ES-I3 (cell line): ENCODE measurements at regions not wholly inside any gene's neighbourhood (a gene's known extent, or its start where the extent isn't known, plus 50 kb on each side); places are given as distances from the start of the nearest gene placed in this dataset.

Experiments
- H3K36me3 ChIP-seq: 2 replicates; pipeline ENCODE4 v1.6.1; 2013; ENCODE audit warnings: mild to moderate bottlenecking, low read length, control low read depth, moderate library complexity; ENCODE audit not compliant: insufficient read depth
- H3K4me1 ChIP-seq: 2 replicates; pipeline ENCODE4 v1.6.1; 2013; ENCODE audit warnings: mild to moderate bottlenecking, control low read depth, low read length; ENCODE audit not compliant: insufficient read depth
- H3K9ac ChIP-seq: 2 replicates; pipeline ENCODE4 v1.6.1; 2013; ENCODE audit warnings: low read depth, mild to moderate bottlenecking, low read length, moderate library complexity
- H3K9me3 ChIP-seq: 2 replicates; pipeline ENCODE4 v1.6.1; 2013; ENCODE audit warnings: mild to moderate bottlenecking, low read length, moderate library complexity; ENCODE audit not compliant: control insufficient read depth, insufficient read depth

- H3K4me1 ChIP-seq: peaks cover 5% of the 10 kb centered on the region; the same call in 1 of the 2 replicates
- no peak overlapping the region for H3K9ac ChIP-seq
- H3K36me3 ChIP-seq: no peaks in the 10 kb centered on the region; the same call in 1 of the 2 replicates
- no peaks in the 10 kb centered on the region for H3K9me3 ChIP-seq
Measured at GRCh38 chr2:60283626-60284025, 269.8 kb downstream of the BCL11A start.

GRCh38 chr2:60282886-60283285 is 270.6 kb downstream of the BCL11A start:
- H3K36me3 ChIP-seq: no peaks in the 10 kb centered on the region; the same call in 1 of the 2 replicates
- H3K9me3 ChIP-seq: no peaks in the 10 kb centered on the region
- H3K9ac ChIP-seq: no peak overlapping the region
- H3K4me1 ChIP-seq: peaks cover 5% of the 10 kb centered on the region; the same call in 1 of the 2 replicates

GRCh38 chr2:60281730-60282129 is 271.7 kb downstream of the BCL11A start:
- H3K9me3 ChIP-seq: no peaks in the 10 kb centered on the region
- no peak overlapping the region for H3K9ac ChIP-seq
- no peaks in the 10 kb centered on the region for H3K36me3 ChIP-seq
- H3K4me1 ChIP-seq: peaks cover 5% of the 10 kb centered on the region; the same call in 1 of the 2 replicates

DNA sequence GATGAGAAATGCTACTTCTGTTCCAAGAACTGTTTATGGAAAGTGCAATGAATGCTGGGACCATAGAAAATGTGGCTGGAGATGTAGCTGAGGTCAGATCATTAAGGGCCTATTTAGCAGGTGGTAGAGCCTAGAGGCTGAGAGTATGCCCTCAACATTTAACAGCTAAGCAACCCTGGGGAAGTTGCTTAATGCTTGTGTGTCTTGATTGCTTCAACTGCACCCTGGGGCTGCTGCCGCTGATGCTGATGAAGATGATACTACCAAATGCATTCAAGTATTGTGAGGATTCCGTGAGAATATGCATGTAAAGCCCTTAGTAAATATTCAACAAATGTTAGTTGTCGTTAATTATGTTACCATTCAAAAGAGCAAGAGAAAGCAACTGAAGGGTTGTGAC is 273.2 kb downstream of the BCL11A start:
- Histone ChIP-seq H3K36me3 (no peaks in the 10 kb centered on the region), H3K9me3 (no peaks in the 10 kb centered on the region), H3K4me1 (no peaks in the 10 kb centered on the region), H3K9ac (no peak overlapping the region)

DNA sequence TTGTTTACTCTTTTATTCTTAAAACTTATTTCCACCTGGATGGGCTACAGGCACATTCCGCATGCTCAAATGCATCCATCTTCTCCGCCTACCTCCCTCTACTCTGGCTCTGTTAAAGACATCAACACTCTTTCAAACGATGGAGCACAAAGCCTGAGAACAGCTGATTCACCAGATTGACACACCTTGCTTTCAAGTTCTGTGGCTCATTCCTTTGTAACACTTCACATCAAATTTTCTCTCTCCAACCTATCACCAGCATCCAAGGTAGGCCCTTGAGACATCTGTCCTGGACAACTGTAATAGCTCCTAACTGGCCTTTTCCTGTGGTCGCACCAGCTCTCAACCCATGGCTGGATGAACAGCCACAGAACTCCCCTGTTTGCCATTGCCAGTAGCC is 274.5 kb downstream of the BCL11A start:
- no peaks in the 10 kb centered on the region for H3K4me1 ChIP-seq
- H3K9me3 ChIP-seq: no peaks in the 10 kb centered on the region
- H3K36me3 ChIP-seq: no peaks in the 10 kb centered on the region
- no peak overlapping the region for H3K9ac ChIP-seq

DNA sequence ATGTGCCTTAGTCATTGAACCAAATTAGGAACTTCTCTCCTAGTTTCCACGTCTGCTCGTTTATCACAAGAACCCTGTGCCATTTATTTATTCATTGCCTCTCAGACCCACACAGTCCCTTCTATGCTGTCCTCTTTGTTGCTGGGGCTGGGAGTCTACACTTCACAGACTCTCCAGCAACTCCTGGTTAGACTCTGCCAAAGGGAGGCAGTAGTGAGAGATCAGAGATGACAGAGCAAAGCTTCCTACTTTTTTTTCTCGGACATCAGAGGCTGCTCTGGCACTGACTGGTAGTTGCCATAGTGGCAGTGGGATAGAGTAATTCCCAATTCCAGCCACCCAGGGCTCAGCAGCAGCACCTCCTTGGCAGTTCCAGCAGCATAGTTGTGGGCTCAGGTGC is 277.5 kb downstream of the BCL11A start:
- Histone ChIP-seq H3K4me1 (no peaks in the 10 kb centered on the region), H3K9ac (no peak overlapping the region), H3K9me3 (no peaks in the 10 kb centered on the region)

DNA sequence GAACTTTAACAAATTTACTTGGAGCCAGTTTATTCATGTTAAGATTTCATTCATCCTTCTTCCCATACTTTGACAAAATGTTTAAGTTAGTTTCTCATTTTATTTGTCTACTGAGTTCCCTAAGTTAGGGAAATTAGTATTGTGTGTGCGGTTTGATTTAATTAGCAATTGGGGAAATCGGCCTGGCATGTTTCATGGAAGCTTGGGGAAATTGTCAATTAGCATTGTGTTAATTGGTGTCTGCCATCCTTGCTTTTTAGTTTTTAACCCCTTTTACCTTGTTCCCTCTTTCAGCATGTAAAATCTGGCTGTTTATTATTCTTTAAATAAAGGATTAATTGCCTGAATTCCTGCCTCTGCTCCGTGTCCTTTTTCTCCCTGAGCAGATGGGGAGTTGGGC is 279.6 kb downstream of the BCL11A start:
- Histone ChIP-seq H3K4me1 (no peaks in the 10 kb centered on the region), H3K9ac (no peak overlapping the region), H3K9me3 (no peaks in the 10 kb centered on the region), H3K36me3 (no peaks in the 10 kb centered on the region)

More for the DNA sequence above, 277.5 kb downstream of the BCL11A start:
- H3K36me3 ChIP-seq: no peaks in the 10 kb centered on the region

DNA sequence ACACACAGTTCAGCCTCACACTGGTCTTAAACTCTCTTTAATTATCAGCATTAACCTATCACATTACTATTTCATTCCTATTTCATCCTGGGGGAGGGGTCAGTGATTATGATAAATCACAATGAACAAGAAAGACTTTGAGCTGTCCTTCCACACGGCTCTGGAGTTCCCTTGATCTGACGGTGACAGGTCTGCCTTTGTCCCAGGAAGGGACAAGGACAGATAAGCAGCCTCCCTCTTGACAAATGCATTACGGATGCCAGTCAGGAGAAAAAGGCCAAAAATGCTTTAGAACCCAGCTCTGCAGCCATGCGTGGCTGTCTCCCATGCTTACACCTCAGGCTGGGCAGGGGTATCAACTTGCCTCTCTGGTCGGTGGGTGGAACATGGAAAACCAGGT is 281.7 kb downstream of the BCL11A start:
- H3K4me1 ChIP-seq: no peaks in the 10 kb centered on the region
- H3K9me3 ChIP-seq: no peaks in the 10 kb centered on the region
- no peaks in the 10 kb centered on the region for H3K36me3 ChIP-seq
- H3K9ac ChIP-seq: no peak overlapping the region

GRCh38 chr2:60271131-60271530 is 282.3 kb downstream of the BCL11A start:
- no peaks in the 10 kb centered on the region for H3K36me3 ChIP-seq
- no peak overlapping the region for H3K9ac ChIP-seq
- no peaks in the 10 kb centered on the region for H3K4me1 ChIP-seq
- no peaks in the 10 kb centered on the region for H3K9me3 ChIP-seq

DNA sequence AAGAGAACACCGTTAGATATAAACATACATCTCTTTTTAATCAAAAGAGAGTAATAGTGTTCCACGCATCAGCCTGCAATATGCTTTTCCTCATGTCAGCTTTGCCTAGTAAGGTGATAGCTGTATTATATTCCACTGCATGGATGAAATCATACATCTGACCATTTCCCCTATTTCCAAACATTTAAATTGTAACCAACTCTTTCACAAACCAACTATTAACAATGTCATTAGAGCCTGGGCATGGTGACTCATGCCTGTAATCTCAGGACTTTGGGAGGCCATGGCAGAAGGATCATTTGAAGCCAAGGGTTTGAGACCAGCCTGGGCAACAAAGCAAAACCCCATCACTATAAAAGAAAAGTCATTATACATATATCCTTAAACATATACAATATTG is 284.8 kb downstream of the BCL11A start:
- Histone ChIP-seq H3K9me3 (no peaks in the 10 kb centered on the region), H3K4me1 (no peaks in the 10 kb centered on the region), H3K36me3 (no peaks in the 10 kb centered on the region), H3K9ac (no peak overlapping the region)

DNA sequence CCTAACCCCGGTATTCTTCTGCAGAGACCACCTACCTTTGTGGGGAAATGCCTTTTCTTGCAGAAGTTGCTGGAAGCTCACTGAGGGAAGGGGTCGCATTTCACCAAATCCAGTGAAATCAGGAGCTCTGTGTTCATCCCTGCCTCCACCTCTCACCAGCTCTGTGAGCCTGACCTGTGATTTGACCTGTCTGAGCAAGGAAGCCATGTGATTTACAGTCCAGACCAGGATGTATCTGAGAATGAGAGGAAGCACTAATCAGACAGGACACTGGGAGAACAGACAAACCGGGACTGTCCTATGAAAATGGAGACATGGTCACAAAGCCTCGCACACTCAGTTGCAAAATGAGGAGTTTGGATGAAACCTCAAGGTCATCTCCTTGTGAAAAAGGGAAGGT is 285.4 kb downstream of the BCL11A start:
- H3K4me1 ChIP-seq: no peaks in the 10 kb centered on the region
- no peaks in the 10 kb centered on the region for H3K36me3 ChIP-seq
- H3K9ac ChIP-seq: no peak overlapping the region
- H3K9me3 ChIP-seq: no peaks in the 10 kb centered on the region

DNA sequence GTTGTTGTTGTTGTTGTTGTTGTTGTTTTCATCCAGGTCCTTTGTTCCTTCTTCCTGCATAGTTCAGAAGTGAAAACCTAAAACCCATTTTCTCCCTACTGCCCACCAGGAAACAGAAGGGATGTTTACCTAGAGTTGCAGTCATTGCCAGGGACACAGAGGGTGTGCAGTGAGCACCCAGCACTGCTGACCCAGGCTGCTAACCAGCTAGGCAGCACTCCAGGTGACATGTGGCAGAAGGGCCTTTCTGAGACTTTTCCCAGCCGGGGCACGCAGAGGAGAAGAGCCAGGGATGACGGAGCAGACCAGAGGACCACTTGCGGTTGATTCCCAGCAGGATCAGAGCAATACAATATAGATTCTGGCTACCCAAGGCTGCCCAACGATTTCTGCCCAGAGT is 286.3 kb downstream of the BCL11A start:
- Histone ChIP-seq H3K36me3 (no peaks in the 10 kb centered on the region), H3K9ac (no peak overlapping the region), H3K9me3 (no peaks in the 10 kb centered on the region), H3K4me1 (no peaks in the 10 kb centered on the region)

GRCh38 chr2:60262178-60262577 is 291.3 kb downstream of the BCL11A start:
- no peak overlapping the region for H3K9ac ChIP-seq
- H3K36me3 ChIP-seq: no peaks in the 10 kb centered on the region
- H3K4me1 ChIP-seq: no peaks in the 10 kb centered on the region
- H3K9me3 ChIP-seq: no peaks in the 10 kb centered on the region

- Histone ChIP-seq H3K9ac (no peak overlapping the region), H3K36me3 (no peaks in the 10 kb centered on the region), H3K4me1 (no peaks in the 10 kb centered on the region), H3K9me3 (no peaks in the 10 kb centered on the region)
Measured at GRCh38 chr2:60260639-60261296, 292.7 kb downstream of the BCL11A start.

GRCh38 chr2:60259781-60260180 is 293.7 kb downstream of the BCL11A start:
- no peaks in the 10 kb centered on the region for H3K9me3 ChIP-seq
- H3K4me1 ChIP-seq: no peaks in the 10 kb centered on the region
- no peak overlapping the region for H3K9ac ChIP-seq
- no peaks in the 10 kb centered on the region for H3K36me3 ChIP-seq
